ENCODE measurements at regions not wholly inside any gene's neighbourhood (a gene's known extent, or its start where the extent isn't known, plus 50 kb on each side); places are given as distances from the start of the nearest gene placed in this dataset.
"Not testable (repeated sequence)": the region's sequence is repeated elsewhere in the genome, so short reads cannot be mapped to it uniquely, and the experiment has no call there.

- DNase-seq: no peak
Observed at GRCh38 chr3:6655275-6655674, 205.6 kb upstream of the GRM7 start.

- no peak for DNase-seq
Observed at GRCh38 chr3:6657591-6657990, 203.3 kb upstream of the GRM7 start.

GRCh38 chr3:6667354-6667753 is 193.6 kb upstream of the GRM7 start:
- DNase-seq: no peak

- no peak for DNase-seq
Observed at GRCh38 chr3:6671363-6671762, 189.6 kb upstream of the GRM7 start.

GRCh38 chr3:6679510-6679909 is 181.4 kb upstream of the GRM7 start:
- no peak for DNase-seq

- no peak for DNase-seq
Observed at GRCh38 chr3:6680119-6680806, 180.7 kb upstream of the GRM7 start.

DNA sequence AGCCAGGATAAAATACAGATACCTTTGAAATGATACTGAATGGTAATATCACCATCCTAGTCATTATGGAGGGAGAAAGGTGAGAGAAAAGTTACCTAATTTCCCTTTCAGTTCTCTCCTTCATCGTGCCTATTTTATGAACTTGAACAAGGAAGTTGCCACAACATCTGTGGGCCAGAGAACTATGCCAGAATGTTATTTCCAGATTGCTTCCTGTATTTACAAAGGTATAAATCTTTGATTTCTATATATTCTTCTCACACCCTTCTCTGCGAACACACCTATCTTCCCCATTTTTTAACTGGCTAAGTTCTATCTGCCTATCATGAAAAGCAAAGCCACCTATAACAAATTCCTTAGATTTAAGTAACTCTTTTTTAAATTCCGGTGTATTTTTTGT is 163.6 kb upstream of the GRM7 start:
- no peak for DNase-seq

DNA sequence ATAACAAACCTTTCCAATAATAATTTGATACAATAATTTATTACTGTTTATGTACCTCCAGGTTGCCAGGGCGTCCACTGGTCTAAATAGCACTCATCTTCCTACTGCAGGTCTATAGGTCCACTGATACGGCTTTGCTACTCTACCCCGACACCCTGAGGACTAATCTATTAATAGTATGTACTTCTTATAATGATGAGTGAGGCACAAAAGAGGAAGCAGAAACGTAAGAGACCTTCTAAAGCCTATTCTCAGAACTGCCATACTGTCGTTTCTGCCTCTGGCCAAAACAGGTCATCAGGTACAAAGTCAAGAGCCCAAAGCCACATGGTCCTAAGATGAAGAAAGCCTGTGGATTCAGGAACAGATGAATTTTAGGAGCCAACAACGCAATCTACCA is 163.2 kb upstream of the GRM7 start:
- no peak for DNase-seq

GRCh38 chr3:6704817-6705216 is 156.1 kb upstream of the GRM7 start:
- DNase-seq: not testable (repeated sequence)

- DNase-seq: no peak
Observed at GRCh38 chr3:6706777-6707176, 154.1 kb upstream of the GRM7 start.

- no peak for DNase-seq
Observed at GRCh38 chr3:6709178-6709577, 151.7 kb upstream of the GRM7 start.

DNA sequence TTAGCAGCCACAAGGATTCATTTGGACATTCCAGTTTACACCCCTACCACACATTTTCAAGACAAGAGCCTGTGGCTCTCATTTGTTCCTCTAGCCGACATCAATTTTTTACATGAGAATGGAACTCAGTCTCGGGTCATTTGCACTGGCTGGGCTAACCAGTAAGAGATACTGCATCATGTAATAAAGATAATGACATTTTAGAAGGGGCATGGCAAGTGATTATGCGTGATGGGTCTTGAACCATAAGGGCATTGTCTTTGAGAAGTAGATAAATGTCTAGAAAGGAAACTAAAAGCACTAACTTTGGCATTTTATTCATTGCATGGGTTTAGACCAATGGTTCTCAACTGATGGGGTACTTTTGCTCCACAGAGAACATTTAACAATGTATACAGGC is 146.0 kb upstream of the GRM7 start:
- no peak for DNase-seq

DNA sequence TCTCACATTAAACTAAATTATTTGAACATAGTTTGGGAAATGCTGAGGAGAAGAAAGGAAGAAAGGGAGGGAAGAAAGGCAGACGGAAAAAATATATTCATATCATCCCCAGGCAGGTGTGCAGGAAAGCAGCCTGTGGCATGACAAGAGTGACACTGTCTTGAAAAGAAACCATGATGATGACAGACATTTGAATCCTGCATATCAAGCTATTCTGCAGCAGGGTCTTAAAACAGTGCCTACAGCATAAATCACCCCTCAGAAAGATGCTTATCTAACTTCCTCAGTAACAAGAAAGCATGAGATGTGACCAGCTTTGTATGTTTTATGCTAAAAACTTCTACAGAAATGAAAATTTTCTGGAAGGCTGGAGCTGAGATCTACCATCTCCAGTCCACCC is 144.5 kb upstream of the GRM7 start:
- DNase-seq: no peak

DNA sequence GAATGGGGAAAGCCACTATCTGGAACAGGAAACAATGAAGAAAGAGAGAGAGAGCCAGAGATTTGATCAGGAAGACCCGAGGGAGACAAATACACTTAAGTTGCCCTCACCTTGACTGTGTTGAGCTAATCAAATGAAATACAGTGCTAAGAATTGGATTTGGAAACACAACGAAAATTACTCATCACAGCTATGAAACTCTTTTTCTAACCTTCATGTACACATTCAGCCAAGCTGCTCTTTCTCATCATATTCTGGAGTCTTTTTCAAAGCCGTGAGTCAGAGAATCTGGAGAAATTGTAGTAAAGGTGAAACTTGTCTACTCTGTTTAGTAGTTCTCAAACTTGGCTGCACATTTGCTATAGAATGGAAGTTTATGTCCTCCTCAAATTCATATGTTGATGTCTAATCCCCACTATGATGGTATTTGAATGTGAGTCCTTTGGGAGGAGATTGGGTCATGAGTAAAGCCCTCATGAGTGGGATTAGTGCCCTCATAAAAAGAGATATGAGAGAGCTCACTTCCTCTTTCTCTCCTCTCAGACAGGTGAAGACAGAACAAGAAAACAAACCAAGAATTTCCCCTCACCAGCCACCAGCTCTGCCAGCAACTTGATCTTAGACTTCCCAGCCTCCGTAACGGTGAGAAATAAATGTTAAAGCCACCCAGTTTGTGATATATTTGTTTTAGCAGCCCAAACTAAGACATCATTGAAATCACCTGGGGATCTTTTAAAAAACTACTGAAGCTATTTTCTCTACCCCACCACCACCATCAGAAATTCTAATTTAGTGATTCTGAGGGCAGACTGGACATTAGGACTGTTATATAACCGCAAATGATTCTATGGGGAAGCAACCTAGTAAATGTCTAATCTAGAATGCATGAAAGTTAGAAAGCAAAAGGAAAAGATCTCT is 143.6 kb upstream of the GRM7 start:
- DNase-seq: no peak

GRCh38 chr3:6719999-6720398 is 140.9 kb upstream of the GRM7 start:
- DNase-seq: no peak

- no peak for DNase-seq
Observed at GRCh38 chr3:6721491-6721890, 139.4 kb upstream of the GRM7 start.

DNA sequence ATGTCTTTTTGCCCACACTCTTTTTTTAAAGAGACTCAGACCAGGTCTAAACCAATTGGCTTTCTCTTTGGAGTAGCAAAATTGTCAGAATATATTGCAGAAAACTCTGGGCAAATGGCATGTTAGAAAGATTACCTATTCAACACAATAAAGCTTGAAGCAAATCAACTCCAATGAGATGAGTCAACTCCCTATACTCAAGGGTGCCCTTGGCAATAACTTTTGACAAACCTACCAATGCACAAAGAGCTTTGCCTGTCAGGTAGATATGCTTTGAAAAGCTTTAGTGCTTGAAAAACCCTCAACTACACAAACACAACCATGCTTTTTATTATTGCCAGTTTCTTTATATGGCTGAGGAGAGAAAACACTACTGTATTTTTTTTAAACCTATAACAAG is 137.7 kb upstream of the GRM7 start:
- no peak for DNase-seq

DNA sequence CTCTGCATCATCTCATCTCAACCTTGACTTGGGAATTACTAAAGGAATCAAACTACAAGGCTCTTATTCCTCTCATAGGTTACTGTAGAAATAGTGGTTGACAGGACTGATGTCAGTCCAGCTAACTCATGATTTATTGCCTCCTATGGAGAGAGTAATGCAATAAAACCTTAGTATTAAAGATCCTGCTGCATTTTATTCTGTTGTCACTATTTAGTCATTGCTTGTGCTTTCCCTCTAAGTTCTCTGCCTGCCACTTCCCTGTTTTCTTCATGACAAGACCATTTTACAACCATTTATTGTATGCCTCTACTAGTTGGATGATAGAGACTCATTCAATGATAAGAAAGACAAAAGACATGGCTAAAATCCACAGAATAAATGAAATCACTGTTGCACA is 134.1 kb upstream of the GRM7 start:
- DNase-seq: no peak

DNA sequence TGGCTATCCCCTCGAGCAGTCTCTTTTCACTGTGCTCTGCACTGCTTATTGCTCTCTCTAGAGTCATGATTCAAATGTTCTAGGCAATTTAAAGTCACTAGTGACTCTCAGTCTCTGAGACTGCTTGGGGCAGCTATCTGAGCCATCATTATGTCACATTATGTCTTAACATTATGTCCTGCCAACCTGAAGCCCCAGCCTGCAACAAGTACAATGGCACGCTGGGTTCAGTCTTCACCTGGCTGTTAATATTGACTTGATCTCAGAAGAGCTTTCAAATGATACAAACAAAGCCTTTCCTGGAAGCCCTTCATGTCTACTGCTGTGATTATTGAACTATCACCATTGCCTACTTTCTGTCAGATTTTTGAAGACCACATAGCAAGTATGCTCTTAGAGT is 128.1 kb upstream of the GRM7 start:
- DNase-seq: no peak

- no peak for DNase-seq
Observed at GRCh38 chr3:6733699-6734394, 127.1 kb upstream of the GRM7 start.

GRCh38 chr3:6734395-6734746 is 126.5 kb upstream of the GRM7 start:
- DNase-seq: no peak

- no peak for DNase-seq
Observed at GRCh38 chr3:6736836-6737629, 123.9 kb upstream of the GRM7 start.

DNA sequence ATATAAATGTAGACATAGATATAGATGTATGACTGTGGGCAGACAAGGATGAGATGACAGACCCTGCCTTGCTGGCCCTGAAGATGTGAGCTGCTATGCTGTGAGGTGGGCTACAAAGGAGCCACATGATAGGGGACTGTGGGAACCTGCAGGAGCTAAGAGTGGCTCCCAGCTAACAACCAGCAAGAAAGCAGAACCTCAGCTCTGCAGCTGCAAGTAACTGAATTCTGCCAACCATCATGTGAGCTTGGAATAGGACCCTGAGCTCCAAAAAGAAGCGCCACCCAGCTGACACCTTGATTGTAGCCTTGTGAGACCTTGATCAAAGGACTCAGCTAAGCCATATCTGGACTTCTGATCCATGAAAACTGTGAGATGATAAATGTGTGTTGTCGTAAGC is 123.3 kb upstream of the GRM7 start:
- no peak for DNase-seq
